GM23338 (cell line): ENCODE measurements at regions not wholly inside any gene's neighbourhood (a gene's known extent, or its start where the extent isn't known, plus 50 kb on each side); places are given as distances from the start of the nearest gene placed in this dataset.

Source experiments
- ATAC-seq: fragments of 200-7000 bp; cut with Tn5 transposase; 3 replicates; pipeline ENCODE4 v1.9.1; 2020
- DNase-seq: peaks from one replicate; pipeline ENCODE4 v3.0.0-alpha.2; 2015; ENCODE audit warnings: low spot score
- H2AFZ ChIP-seq: fragments of 200-600 bp; sonication (generic); 2 replicates; pipeline ENCODE4 v1.8.0; 2016; ENCODE audit warnings: antibody characterized with exemption, mild to moderate bottlenecking, moderate library complexity
- H3F3A ChIP-seq: fragments of 200-600 bp; sonication (generic); replicated peaks from 2 replicates; pipeline ENCODE4 v1.8.0; 2017; ENCODE audit warnings: antibody characterized with exemption, mixed run types, low read depth
- H3K27ac ChIP-seq: fragments of 200-600 bp; sonication (generic); 2 replicates; pipeline ENCODE4 v1.6.1; 2016; ENCODE audit warnings: low read depth
- H3K27me3 ChIP-seq: fragments of 200-600 bp; sonication (generic); 2 replicates; pipeline ENCODE4 v1.8.0; 2016; ENCODE audit warnings: mild to moderate bottlenecking, mixed run types, moderate library complexity; ENCODE audit not compliant: insufficient read depth
- H3K36me3 ChIP-seq: fragments of 200-600 bp; sonication (generic); 2 replicates; pipeline ENCODE4 v1.8.0; 2016; ENCODE audit warnings: mild to moderate bottlenecking; ENCODE audit not compliant: insufficient read depth
- H3K4me1 ChIP-seq: fragments of 200-600 bp; sonication (generic); 2 replicates; pipeline ENCODE4 v1.8.0; 2016; ENCODE audit warnings: mild to moderate bottlenecking, moderate library complexity; ENCODE audit not compliant: insufficient read depth
- H3K4me2 ChIP-seq: fragments of 200-600 bp; sonication (generic); 2 replicates; pipeline ENCODE4 v1.7.1; 2017; ENCODE audit warnings: mixed run types
- H3K4me3 ChIP-seq: fragments of 200-600 bp; sonication (generic); 2 replicates; pipeline ENCODE4 v1.6.1; 2016; ENCODE audit warnings: mixed run types
- H3K79me2 ChIP-seq: fragments of 200-600 bp; sonication (generic); replicated peaks from 2 replicates; pipeline ENCODE4 v1.8.0; 2017; ENCODE audit warnings: mild to moderate bottlenecking; ENCODE audit not compliant: insufficient read depth
- H3K9me2 ChIP-seq: fragments of 200-600 bp; sonication (generic); 2 replicates; pipeline ENCODE4 v1.8.0; 2017; ENCODE audit not compliant: insufficient read depth
- H4K20me1 ChIP-seq: fragments of 200-600 bp; sonication (generic); replicated peaks from 2 replicates; pipeline ENCODE4 v1.8.0; 2017; ENCODE audit warnings: mild to moderate bottlenecking; ENCODE audit not compliant: insufficient read depth
- H3K27ac Mint-ChIP-seq: 2 replicates; pipeline ENCODE4 v1.8.0; 2020; ENCODE audit warnings: inconsistent platforms, mild to moderate bottlenecking, moderate library complexity, mixed read lengths
- H3K27me3 Mint-ChIP-seq: 3 replicates; pipeline ENCODE4 v1.8.0; 2022; ENCODE audit warnings: low read depth, mild to moderate bottlenecking, moderate library complexity, mixed read lengths, inconsistent platforms; ENCODE audit not compliant: insufficient read depth, poor library complexity
- H3K36me3 Mint-ChIP-seq: 3 replicates; pipeline ENCODE4 v1.8.0; 2021; ENCODE audit warnings: low read depth, mild to moderate bottlenecking, inconsistent platforms, moderate library complexity, mixed read lengths
- H3K4me1 Mint-ChIP-seq: 3 replicates; pipeline ENCODE4 v1.8.0; 2020; ENCODE audit warnings: mild to moderate bottlenecking, inconsistent platforms, mixed read lengths
- H3K4me3 Mint-ChIP-seq: 3 replicates; pipeline ENCODE4 v1.8.0; 2021; ENCODE audit warnings: moderate library complexity, mild to moderate bottlenecking, inconsistent platforms, mixed read lengths
- H3K9me3 Mint-ChIP-seq: 3 replicates; pipeline ENCODE4 v1.8.0; 2020; ENCODE audit warnings: moderate library complexity, mild to moderate bottlenecking, inconsistent platforms, mixed read lengths
- CREB1 ChIP-seq: fragments of 250-450 bp; sonication (Bioruptor Pico); IDR thresholded peaks from 2 replicates; pipeline ENCODE4 v1.5.0; 2020; ENCODE audit warnings: low read depth, mild to moderate bottlenecking, moderate library complexity
- EZH2 ChIP-seq: fragments of 200-600 bp; sonication (generic); IDR thresholded peaks from one replicate; pipeline ENCODE4 v1.8.0; 2017; ENCODE audit warnings: antibody characterized with exemption, mild to moderate bottlenecking, low read depth; ENCODE audit not compliant: unreplicated experiment
- EZH2phosphoT487 ChIP-seq: fragments of 200-600 bp; sonication (generic); IDR thresholded peaks from one replicate; pipeline ENCODE4 v1.8.1; 2018; ENCODE audit warnings: antibody characterized with exemption; ENCODE audit not compliant: unreplicated experiment
- POLR2AphosphoS5 ChIP-seq: IDR thresholded peaks from 2 replicates; pipeline ENCODE4 v1.6.1; 2016; ENCODE audit warnings: antibody characterized with exemption, low read depth
- STAT1 ChIP-seq: IDR thresholded peaks from one replicate; pipeline ENCODE4 v1.6.1; 2016; ENCODE audit warnings: antibody characterized with exemption; ENCODE audit not compliant: unreplicated experiment
- ZNF114 ChIP-seq: fragments of 250-450 bp; sonication (Bioruptor Pico); IDR thresholded peaks from 2 replicates; pipeline ENCODE4 v1.5.0; 2020; ENCODE audit warnings: mild to moderate bottlenecking, moderate library complexity
- TF ChIP-seq, protein P1 (sequence below): IDR thresholded peaks from one replicate; pipeline ENCODE4 v1.6.1; 2018; ENCODE audit warnings: antibody characterized with exemption; ENCODE audit not compliant: unreplicated experiment
- TF ChIP-seq, protein P2 (sequence below), 2 experiments: fragments of 200-600 bp in 1 of 2; sonication (generic) in 1 of 2; conservative IDR thresholded peaks; 2 replicates each; pipeline versions ENCODE4 v1.5.1 to v1.6.1; 2016 to 2017; ENCODE audit warnings: antibody characterized with exemption in 2 of 2, low read depth in 2 of 2, mild to moderate bottlenecking in 2 of 2, moderate library complexity in 1 of 2
- TF ChIP-seq, protein P3 (sequence below): fragments of 250-450 bp; sonication (Bioruptor Pico); IDR thresholded peaks from 2 replicates; pipeline ENCODE4 v1.5.0; 2020; ENCODE audit warnings: mild to moderate bottlenecking, moderate library complexity
- TF ChIP-seq, protein P4 (sequence below): IDR thresholded peaks from 2 replicates; pipeline ENCODE4 v1.6.1; 2016; ENCODE audit warnings: antibody characterized with exemption

DNA sequence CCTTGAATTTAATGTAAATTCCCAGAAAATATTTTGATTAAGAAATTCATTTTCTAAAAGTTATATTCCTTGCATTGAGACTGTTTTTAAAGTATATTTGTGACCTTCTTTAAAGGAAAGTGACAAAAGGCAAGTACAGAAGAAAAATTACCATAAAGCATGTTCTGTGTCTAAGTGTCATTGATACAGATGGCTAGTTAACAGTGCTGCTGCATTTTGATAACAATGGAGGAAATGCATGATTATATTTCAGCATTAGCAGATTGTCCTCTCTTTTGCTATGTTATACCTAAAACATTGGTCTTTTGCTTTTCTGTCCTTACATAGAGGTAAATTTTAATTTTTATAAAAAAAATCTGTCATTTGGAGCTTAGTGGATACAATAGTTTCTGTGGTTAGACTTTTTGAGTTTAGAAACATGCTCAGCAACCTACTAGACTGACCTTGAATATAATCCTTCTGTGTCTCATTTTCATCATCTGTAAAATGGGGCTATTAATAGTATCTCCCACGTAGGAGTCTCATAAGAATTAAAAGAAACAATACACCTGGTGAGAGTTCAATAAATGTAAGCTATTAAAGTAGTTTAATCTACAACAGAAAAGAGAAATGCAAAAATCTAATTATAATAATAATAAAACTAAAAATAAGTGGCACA is 51.1 kb upstream of the RGS21 start:
- no peaks in the 10 kb centered on the region for H3K36me3 ChIP-seq
- H3K9me3 Mint-ChIP-seq: no peaks in the 10 kb centered on the region
- no peak overlapping the region for H3K27ac Mint-ChIP-seq
- H3K9me2 ChIP-seq: no peaks in the 10 kb centered on the region
- H3K27me3 ChIP-seq: no peaks in the 10 kb centered on the region
- H3K4me1 ChIP-seq: no peaks in the 10 kb centered on the region
- H2AFZ ChIP-seq: no peak overlapping the region
- H3K27ac ChIP-seq: no peak overlapping the region
- TF ChIP-seq POLR2AphosphoS5 (no peak), EZH2phosphoT487 (no peak), ZNF114 (no peak), CREB1 (CRISPR knock-in tag) (no peak), STAT1 (no peak), EZH2 (no peak)
- TF ChIP-seq, protein P1, sequence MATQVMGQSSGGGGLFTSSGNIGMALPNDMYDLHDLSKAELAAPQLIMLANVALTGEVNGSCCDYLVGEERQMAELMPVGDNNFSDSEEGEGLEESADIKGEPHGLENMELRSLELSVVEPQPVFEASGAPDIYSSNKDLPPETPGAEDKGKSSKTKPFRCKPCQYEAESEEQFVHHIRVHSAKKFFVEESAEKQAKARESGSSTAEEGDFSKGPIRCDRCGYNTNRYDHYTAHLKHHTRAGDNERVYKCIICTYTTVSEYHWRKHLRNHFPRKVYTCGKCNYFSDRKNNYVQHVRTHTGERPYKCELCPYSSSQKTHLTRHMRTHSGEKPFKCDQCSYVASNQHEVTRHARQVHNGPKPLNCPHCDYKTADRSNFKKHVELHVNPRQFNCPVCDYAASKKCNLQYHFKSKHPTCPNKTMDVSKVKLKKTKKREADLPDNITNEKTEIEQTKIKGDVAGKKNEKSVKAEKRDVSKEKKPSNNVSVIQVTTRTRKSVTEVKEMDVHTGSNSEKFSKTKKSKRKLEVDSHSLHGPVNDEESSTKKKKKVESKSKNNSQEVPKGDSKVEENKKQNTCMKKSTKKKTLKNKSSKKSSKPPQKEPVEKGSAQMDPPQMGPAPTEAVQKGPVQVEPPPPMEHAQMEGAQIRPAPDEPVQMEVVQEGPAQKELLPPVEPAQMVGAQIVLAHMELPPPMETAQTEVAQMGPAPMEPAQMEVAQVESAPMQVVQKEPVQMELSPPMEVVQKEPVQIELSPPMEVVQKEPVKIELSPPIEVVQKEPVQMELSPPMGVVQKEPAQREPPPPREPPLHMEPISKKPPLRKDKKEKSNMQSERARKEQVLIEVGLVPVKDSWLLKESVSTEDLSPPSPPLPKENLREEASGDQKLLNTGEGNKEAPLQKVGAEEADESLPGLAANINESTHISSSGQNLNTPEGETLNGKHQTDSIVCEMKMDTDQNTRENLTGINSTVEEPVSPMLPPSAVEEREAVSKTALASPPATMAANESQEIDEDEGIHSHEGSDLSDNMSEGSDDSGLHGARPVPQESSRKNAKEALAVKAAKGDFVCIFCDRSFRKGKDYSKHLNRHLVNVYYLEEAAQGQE: no peak
- TF ChIP-seq, protein P2, sequence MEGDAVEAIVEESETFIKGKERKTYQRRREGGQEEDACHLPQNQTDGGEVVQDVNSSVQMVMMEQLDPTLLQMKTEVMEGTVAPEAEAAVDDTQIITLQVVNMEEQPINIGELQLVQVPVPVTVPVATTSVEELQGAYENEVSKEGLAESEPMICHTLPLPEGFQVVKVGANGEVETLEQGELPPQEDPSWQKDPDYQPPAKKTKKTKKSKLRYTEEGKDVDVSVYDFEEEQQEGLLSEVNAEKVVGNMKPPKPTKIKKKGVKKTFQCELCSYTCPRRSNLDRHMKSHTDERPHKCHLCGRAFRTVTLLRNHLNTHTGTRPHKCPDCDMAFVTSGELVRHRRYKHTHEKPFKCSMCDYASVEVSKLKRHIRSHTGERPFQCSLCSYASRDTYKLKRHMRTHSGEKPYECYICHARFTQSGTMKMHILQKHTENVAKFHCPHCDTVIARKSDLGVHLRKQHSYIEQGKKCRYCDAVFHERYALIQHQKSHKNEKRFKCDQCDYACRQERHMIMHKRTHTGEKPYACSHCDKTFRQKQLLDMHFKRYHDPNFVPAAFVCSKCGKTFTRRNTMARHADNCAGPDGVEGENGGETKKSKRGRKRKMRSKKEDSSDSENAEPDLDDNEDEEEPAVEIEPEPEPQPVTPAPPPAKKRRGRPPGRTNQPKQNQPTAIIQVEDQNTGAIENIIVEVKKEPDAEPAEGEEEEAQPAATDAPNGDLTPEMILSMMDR (conservative IDR thresholded peaks at IDR 0.05; ENCODE audit: low read depth in 2 of 2): no peak
- TF ChIP-seq, protein P3, sequence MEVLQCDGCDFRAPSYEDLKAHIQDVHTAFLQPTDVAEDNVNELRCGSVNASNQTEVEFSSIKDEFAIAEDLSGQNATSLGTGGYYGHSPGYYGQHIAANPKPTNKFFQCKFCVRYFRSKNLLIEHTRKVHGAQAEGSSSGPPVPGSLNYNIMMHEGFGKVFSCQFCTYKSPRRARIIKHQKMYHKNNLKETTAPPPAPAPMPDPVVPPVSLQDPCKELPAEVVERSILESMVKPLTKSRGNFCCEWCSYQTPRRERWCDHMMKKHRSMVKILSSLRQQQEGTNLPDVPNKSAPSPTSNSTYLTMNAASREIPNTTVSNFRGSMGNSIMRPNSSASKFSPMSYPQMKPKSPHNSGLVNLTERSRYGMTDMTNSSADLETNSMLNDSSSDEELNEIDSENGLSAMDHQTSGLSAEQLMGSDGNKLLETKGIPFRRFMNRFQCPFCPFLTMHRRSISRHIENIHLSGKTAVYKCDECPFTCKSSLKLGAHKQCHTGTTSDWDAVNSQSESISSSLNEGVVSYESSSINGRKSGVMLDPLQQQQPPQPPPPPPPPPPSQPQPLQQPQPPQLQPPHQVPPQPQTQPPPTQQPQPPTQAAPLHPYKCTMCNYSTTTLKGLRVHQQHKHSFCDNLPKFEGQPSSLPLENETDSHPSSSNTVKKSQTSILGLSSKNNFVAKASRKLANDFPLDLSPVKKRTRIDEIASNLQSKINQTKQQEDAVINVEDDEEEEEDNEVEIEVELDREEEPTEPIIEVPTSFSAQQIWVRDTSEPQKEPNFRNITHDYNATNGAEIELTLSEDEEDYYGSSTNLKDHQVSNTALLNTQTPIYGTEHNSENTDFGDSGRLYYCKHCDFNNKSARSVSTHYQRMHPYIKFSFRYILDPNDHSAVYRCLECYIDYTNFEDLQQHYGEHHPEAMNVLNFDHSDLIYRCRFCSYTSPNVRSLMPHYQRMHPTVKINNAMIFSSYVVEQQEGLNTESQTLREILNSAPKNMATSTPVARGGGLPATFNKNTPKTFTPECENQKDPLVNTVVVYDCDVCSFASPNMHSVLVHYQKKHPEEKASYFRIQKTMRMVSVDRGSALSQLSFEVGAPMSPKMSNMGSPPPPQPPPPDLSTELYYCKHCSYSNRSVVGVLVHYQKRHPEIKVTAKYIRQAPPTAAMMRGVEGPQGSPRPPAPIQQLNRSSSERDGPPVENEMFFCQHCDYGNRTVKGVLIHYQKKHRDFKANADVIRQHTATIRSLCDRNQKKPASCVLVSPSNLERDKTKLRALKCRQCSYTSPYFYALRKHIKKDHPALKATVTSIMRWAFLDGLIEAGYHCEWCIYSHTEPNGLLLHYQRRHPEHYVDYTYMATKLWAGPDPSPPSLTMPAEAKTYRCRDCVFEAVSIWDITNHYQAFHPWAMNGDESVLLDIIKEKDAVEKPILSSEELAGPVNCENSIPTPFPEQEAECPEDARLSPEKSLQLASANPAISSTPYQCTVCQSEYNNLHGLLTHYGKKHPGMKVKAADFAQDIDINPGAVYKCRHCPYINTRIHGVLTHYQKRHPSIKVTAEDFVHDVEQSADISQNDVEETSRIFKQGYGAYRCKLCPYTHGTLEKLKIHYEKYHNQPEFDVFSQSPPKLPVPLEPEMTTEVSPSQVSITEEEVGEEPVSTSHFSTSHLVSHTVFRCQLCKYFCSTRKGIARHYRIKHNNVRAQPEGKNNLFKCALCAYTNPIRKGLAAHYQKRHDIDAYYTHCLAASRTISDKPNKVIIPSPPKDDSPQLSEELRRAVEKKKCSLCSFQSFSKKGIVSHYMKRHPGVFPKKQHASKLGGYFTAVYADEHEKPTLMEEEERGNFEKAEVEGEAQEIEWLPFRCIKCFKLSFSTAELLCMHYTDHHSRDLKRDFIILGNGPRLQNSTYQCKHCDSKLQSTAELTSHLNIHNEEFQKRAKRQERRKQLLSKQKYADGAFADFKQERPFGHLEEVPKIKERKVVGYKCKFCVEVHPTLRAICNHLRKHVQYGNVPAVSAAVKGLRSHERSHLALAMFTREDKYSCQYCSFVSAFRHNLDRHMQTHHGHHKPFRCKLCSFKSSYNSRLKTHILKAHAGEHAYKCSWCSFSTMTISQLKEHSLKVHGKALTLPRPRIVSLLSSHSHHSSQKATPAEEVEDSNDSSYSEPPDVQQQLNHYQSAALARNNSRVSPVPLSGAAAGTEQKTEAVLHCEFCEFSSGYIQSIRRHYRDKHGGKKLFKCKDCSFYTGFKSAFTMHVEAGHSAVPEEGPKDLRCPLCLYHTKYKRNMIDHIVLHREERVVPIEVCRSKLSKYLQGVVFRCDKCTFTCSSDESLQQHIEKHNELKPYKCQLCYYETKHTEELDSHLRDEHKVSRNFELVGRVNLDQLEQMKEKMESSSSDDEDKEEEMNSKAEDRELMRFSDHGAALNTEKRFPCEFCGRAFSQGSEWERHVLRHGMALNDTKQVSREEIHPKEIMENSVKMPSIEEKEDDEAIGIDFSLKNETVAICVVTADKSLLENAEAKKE (CRISPR knock-in tag): no peak
- TF ChIP-seq, protein P4, sequence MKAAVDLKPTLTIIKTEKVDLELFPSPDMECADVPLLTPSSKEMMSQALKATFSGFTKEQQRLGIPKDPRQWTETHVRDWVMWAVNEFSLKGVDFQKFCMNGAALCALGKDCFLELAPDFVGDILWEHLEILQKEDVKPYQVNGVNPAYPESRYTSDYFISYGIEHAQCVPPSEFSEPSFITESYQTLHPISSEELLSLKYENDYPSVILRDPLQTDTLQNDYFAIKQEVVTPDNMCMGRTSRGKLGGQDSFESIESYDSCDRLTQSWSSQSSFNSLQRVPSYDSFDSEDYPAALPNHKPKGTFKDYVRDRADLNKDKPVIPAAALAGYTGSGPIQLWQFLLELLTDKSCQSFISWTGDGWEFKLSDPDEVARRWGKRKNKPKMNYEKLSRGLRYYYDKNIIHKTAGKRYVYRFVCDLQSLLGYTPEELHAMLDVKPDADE: no peak
- no peaks in the 10 kb centered on the region for H3F3A ChIP-seq
- no peaks in the 10 kb centered on the region for H3K27me3 Mint-ChIP-seq
- no peaks in the 10 kb centered on the region for H4K20me1 ChIP-seq
- H3K79me2 ChIP-seq: no peaks in the 10 kb centered on the region
- DNase-seq (no peak), ATAC-seq (no peak)
- H3K4me3 ChIP-seq: no peak overlapping the region
- H3K4me1 Mint-ChIP-seq: no peaks in the 10 kb centered on the region
- no peak overlapping the region for H3K4me2 ChIP-seq
- H3K36me3 Mint-ChIP-seq: no peaks in the 10 kb centered on the region
- H3K4me3 Mint-ChIP-seq: no peak overlapping the region
